Transverse colon (tissue), 4 donors: ENCODE measurements at regions not wholly inside any gene's neighbourhood (a gene's known extent, or its start where the extent isn't known, plus 50 kb on each side); places are given as distances from the start of the nearest gene placed in this dataset.

Experiments used
- DNase-seq: peaks from one replicate; pipeline ENCODE4 v3.0.0-alpha.2; 2019
- H3K27ac ChIP-seq, 4 donors: fragments of 200-600 bp; sonication (generic); 2 replicates each; pipeline ENCODE4 v1.5.1; 2016 to 2018; ENCODE audit warnings: inconsistent platforms in 4 of 4
- H3K27me3 ChIP-seq: fragments of 200-600 bp; sonication (generic); 2 replicates; pipeline ENCODE4 v1.5.1; 2017; ENCODE audit warnings: inconsistent platforms
- H3K36me3 ChIP-seq, 4 donors: fragments of 200-600 bp; sonication (generic); 2 replicates each; pipeline ENCODE4 v1.5.1; 2017 to 2019; ENCODE audit warnings: inconsistent platforms in 4 of 4
- H3K4me1 ChIP-seq, 4 donors: fragments of 200-600 bp; sonication (generic); 2 replicates each; pipeline ENCODE4 v1.5.1; 2017 to 2020; ENCODE audit warnings: inconsistent platforms in 4 of 4
- H3K4me3 ChIP-seq, 4 donors: fragments of 200-600 bp; sonication (generic); 1 replicate in 1 of 4; 2 replicates in 3 of 4; pipeline versions ENCODE4 v1.5.1 to v1.6.1; 2017 to 2019; ENCODE audit warnings: inconsistent platforms in 4 of 4
- H3K9me3 ChIP-seq, 2 donors: fragments of 200-600 bp; sonication (generic); 2 replicates each; pipeline ENCODE4 v1.5.1; 2017 to 2019; ENCODE audit warnings: inconsistent platforms in 2 of 2
- EP300 ChIP-seq: sonication (generic); formaldehyde crosslinking; IDR thresholded peaks from one replicate; pipeline ENCODE4 v1.6.1; 2017; ENCODE audit warnings: antibody characterized with exemption, low read depth
- POLR2A ChIP-seq: fragments of 450-650 bp; IDR thresholded peaks from one replicate; pipeline ENCODE4 v1.6.1; 2016; ENCODE audit warnings: antibody characterized with exemption, mild to moderate bottlenecking, moderate library complexity
- POLR2AphosphoS5 ChIP-seq, 3 donors: sonication (generic); formaldehyde crosslinking; IDR thresholded peaks; one replicate each; pipeline ENCODE4 v1.6.1; 2016; ENCODE audit warnings: antibody characterized with exemption in 3 of 3
- WGBS, 2 donors: methylation state at CpG; one replicate each; pipeline ENCODE4 v1.1.5; 2018; ENCODE audit warnings: low coverage in 1 of 2; 5-methylcytosine and 5-hydroxymethylcytosine counted together
- in situ Hi-C, 4 donors: fragments of 200-750 bp; cut with MboI; loops; one replicate each; pipeline versions ENCODE4 v1.15.0 to v1.15.1; 2017; ENCODE audit warnings: low sequenced_read_pairs in 3 of 4, low pct_ligation_motif_present in 1 of 4, low pct_unique_long_range_greater_than_20kb in 1 of 4
- intact Hi-C: fragments of 100-400 bp; cut with DNase I; formaldehyde crosslinking; loops from one replicate; pipeline ENCODE4 v1.15.1; 2023; ENCODE audit warnings: low total_unique reads
- TF ChIP-seq, protein P1 (sequence below), 5 experiments: fragments of 200-600 bp in 3 of 5; fragments of 450-650 bp in 2 of 5; sonication (generic) in 3 of 5; IDR thresholded peaks; 1 replicate in 2 of 5; 2 replicates in 3 of 5; pipeline ENCODE4 v1.5.1; 2016 to 2017; ENCODE audit warnings: antibody characterized with exemption in 5 of 5, inconsistent platforms in 3 of 5, mild to moderate bottlenecking in 2 of 5, moderate library complexity in 1 of 5

DNA sequence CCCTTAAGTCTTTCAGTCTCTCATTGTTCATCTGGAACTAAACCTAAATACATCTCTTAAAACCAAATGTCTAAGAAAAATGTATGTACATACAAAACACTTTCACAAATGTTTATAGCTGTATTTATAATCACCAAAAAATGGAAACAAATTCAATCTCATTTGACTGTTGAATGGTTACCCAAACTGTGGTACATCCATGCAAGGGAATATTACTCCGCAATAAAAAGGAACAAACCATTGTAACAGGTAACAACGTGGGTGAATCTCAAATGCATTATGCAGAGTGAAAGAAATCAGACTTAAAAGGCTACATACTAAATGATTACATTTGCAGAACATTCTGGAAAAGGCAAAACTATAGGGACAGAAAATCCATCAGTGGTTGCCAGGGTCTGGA is 425.2 kb downstream of the COG6 start:
- Histone ChIP-seq H3K27me3 (no peaks in the 10 kb centered on the region), H3K27ac (no peak overlapping the region), H3K4me1 (peaks cover 0 to 4% (median 0%) of the 10 kb centered on the region in 4 donors), H3K9me3 (no peaks in the 10 kb centered on the region), H3K36me3 (no peaks in the 10 kb centered on the region), H3K4me3 (no peak overlapping the region)
- TF ChIP-seq POLR2AphosphoS5 (IDR thresholded peaks at IDR 0.05) (no peak), POLR2A (no peak), EP300 (no peak)
- TF ChIP-seq, protein P1, sequence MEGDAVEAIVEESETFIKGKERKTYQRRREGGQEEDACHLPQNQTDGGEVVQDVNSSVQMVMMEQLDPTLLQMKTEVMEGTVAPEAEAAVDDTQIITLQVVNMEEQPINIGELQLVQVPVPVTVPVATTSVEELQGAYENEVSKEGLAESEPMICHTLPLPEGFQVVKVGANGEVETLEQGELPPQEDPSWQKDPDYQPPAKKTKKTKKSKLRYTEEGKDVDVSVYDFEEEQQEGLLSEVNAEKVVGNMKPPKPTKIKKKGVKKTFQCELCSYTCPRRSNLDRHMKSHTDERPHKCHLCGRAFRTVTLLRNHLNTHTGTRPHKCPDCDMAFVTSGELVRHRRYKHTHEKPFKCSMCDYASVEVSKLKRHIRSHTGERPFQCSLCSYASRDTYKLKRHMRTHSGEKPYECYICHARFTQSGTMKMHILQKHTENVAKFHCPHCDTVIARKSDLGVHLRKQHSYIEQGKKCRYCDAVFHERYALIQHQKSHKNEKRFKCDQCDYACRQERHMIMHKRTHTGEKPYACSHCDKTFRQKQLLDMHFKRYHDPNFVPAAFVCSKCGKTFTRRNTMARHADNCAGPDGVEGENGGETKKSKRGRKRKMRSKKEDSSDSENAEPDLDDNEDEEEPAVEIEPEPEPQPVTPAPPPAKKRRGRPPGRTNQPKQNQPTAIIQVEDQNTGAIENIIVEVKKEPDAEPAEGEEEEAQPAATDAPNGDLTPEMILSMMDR (IDR thresholded peaks at IDR 0.05) = no peak
- WGBS, 2 donors = 85 to 92% methylated on average over 2 of the region's 2 CpGs
- DNase-seq = no peak
- intact Hi-C loops (no loop called here), in situ Hi-C loops (no loop called here)

DNA sequence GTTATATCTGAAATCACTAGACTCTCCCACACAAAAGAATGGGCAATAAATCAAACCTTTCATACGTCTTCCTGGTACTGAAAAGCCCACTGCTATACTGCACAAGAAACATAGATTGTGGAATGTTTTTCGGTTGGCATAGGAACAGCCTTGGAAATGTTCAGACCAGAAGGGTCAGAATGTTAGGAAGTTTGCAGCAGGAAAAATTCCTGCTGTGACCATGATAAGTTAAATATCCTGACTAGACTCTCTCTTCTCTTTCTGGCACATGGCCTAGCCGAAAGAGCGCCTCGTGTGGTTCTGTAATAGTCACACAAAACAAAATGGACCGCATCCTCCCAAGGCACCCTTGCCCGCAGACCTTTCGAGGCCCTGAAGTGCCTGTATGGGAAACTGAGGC is 427.2 kb downstream of the COG6 start:
- H3K4me3 ChIP-seq = no peak overlapping the region
- no peak overlapping the region for H3K27ac ChIP-seq
- TF ChIP-seq POLR2AphosphoS5 (IDR thresholded peaks at IDR 0.05) (no peak), POLR2A (no peak)
- TF ChIP-seq, protein P1 (IDR thresholded peaks at IDR 0.05) = no peak
- H3K27me3 ChIP-seq = no peaks in the 10 kb centered on the region
- no peak for DNase-seq
- intact Hi-C loops (no loop called here), in situ Hi-C loops (no loop called here)
- H3K36me3 ChIP-seq = no peaks in the 10 kb centered on the region
- peaks cover 0 to 4% (median 0%) of the 10 kb centered on the region in 4 donors for H3K4me1 ChIP-seq
- H3K9me3 ChIP-seq = no peaks in the 10 kb centered on the region
- WGBS, 2 donors = 75 to 79% methylated on average over 8 of the region's 8 CpGs

DNA sequence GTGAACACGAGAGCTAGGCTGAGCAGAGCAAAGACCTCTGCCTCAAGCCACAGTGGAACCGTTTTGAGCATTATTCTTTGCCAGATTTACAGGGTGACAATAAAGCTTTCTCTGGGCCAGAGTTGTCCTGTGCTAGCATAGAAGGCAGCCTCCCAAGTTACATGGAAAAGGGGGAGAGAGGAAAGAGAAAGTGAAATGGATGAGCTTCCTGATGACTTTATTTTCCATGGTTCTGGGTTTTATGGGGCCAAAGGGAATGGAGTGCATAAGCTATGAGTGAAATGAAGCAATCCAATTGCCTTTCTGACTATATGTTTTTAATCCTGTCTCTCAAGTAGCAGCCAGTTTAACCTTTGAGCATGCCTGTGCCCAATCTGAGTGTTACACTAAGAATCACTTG is 428.4 kb downstream of the COG6 start:
- Histone ChIP-seq H3K36me3 (no peaks in the 10 kb centered on the region), H3K4me3 (no peak overlapping the region), H3K4me1 (peaks cover 0 to 4% (median 0%) of the 10 kb centered on the region in 4 donors), H3K27me3 (no peaks in the 10 kb centered on the region), H3K9me3 (no peaks in the 10 kb centered on the region), H3K27ac (no peak overlapping the region)
- intact Hi-C loops (no loop called here), in situ Hi-C loops (no loop called here)
- no peak for DNase-seq
- WGBS, 2 donors = 69 to 100% methylated on average over 1 to 2 of the region's 2 CpGs
- TF ChIP-seq POLR2AphosphoS5 (IDR thresholded peaks at IDR 0.05) = no peak
- TF ChIP-seq POLR2A = no peak
- TF ChIP-seq EP300 = no peak
- TF ChIP-seq, protein P1 (IDR thresholded peaks at IDR 0.05) = no peak

DNA sequence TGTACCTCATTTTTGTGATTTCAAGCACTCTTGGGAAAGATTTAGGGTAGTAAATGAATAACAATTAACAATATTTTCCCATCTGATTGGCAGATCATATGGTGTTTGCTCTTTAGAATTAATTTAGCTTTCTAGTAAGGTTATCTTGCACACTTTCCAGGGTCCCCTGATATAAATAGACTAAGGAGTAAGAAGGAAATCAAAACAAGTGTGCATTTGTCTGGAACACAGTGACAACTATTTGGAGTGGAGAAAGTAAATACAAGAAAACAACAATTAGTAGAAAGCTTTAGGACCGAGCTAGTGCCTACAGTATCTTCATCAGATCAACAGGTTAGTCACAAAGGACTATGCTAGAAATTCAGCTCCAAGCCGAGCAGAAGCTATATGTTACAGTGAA is 429.5 kb downstream of the COG6 start:
- TF ChIP-seq, protein P1 (IDR thresholded peaks at IDR 0.05) = no peak
- TF ChIP-seq EP300 (no peak), POLR2AphosphoS5 (IDR thresholded peaks at IDR 0.05) (no peak), POLR2A (no peak)
- Histone ChIP-seq H3K36me3 (no peaks in the 10 kb centered on the region), H3K4me3 (no peak overlapping the region), H3K27ac (no peak overlapping the region), H3K4me1 (peaks cover 0 to 4% (median 0%) of the 10 kb centered on the region in 4 donors), H3K27me3 (no peaks in the 10 kb centered on the region), H3K9me3 (no peaks in the 10 kb centered on the region)
- intact Hi-C loops = no loop called here
- in situ Hi-C loops = no loop called here
- no peak for DNase-seq
- WGBS, 2 donors = 88 to 89% methylated on average over 2 of the region's 2 CpGs
